HG03039 (cell line): ENCODE measurements at regions not wholly inside any gene's neighbourhood (a gene's known extent, or its start where the extent isn't known, plus 50 kb on each side); places are given as distances from the start of the nearest gene placed in this dataset.

ENCODE experiments used
- ATAC-seq: cut with Tn5 transposase; IDR thresholded peaks from one replicate; pipeline ENCODE4 v1.9.1; 2021; ENCODE audit warnings: mild to moderate bottlenecking, moderate library complexity; ENCODE audit not compliant: unreplicated experiment

- ATAC-seq, result no peak
Measured at GRCh38 chr4:74674750-74675149, 119.6 kb downstream of the BTC start.

GRCh38 chr4:74675673-74676279 is 118.5 kb downstream of the BTC start:
- no peak for ATAC-seq

- no peak for ATAC-seq
Measured at GRCh38 chr4:74682567-74683359, 111.6 kb downstream of the BTC start.

GRCh38 chr4:74692972-74693371 is 101.4 kb downstream of the BTC start:
- no peak for ATAC-seq
